ENCODE measurements at regions not wholly inside any gene's neighbourhood (a gene's known extent, or its start where the extent isn't known, plus 50 kb on each side); places are given as distances from the start of the nearest gene placed in this dataset.

- DNase-seq = no peak
- in situ Hi-C loops (cut with HindIII; ENCODE audit: low pct_ligation_motif_present, low pct_unique_long_range_greater_than_20kb, low sequenced_read_pairs) = no loop called here
These were observed 87.0 kb upstream of the SPATS2L start for GRCh38 chr2:200219309-200220113.

- in situ Hi-C loops (cut with HindIII; ENCODE audit: low pct_ligation_motif_present, low pct_unique_long_range_greater_than_20kb, low sequenced_read_pairs) = no loop called here
- no peak for DNase-seq
These were observed 86.2 kb upstream of the SPATS2L start for GRCh38 chr2:200220251-200220650.

- no peak for DNase-seq
- in situ Hi-C loops (cut with HindIII; ENCODE audit: low pct_ligation_motif_present, low pct_unique_long_range_greater_than_20kb, low sequenced_read_pairs) = no loop called here
These were observed 85.2 kb upstream of the SPATS2L start for GRCh38 chr2:200221055-200221955.

- no peak for DNase-seq
- in situ Hi-C loops (cut with HindIII; ENCODE audit: low pct_ligation_motif_present, low pct_unique_long_range_greater_than_20kb, low sequenced_read_pairs) = no loop called here
These were observed 83.7 kb upstream of the SPATS2L start for GRCh38 chr2:200222791-200223190.

- in situ Hi-C loops (cut with HindIII; ENCODE audit: low pct_ligation_motif_present, low pct_unique_long_range_greater_than_20kb, low sequenced_read_pairs) = no loop called here
- no peak for DNase-seq
These were observed 83.2 kb upstream of the SPATS2L start for GRCh38 chr2:200223205-200223784.

GRCh38 chr2:200225951-200226350, 80.5 kb upstream of the SPATS2L start:
- in situ Hi-C loops (cut with HindIII; ENCODE audit: low pct_ligation_motif_present, low pct_unique_long_range_greater_than_20kb, low sequenced_read_pairs) = no loop called here
- DNase-seq = no peak

- in situ Hi-C loops (cut with HindIII; ENCODE audit: low pct_ligation_motif_present, low pct_unique_long_range_greater_than_20kb, low sequenced_read_pairs) = no loop called here
- no peak for DNase-seq
These were observed 79.8 kb upstream of the SPATS2L start for GRCh38 chr2:200226451-200227426.

- in situ Hi-C loops (cut with HindIII; ENCODE audit: low pct_ligation_motif_present, low pct_unique_long_range_greater_than_20kb, low sequenced_read_pairs) = no loop called here
These were observed 75.8 kb upstream of the SPATS2L start for GRCh38 chr2:200230716-200231115.

GRCh38 chr2:200235533-200235932, 71.0 kb upstream of the SPATS2L start:
- in situ Hi-C loops (cut with HindIII; ENCODE audit: low pct_ligation_motif_present, low pct_unique_long_range_greater_than_20kb, low sequenced_read_pairs) = no loop called here
- no peak for DNase-seq

More at GRCh38 chr2:200230716-200231115, 75.8 kb upstream of the SPATS2L start:
- DNase-seq = no peak

- in situ Hi-C loops (cut with HindIII; ENCODE audit: low pct_ligation_motif_present, low pct_unique_long_range_greater_than_20kb, low sequenced_read_pairs) = no loop called here
- no peak for DNase-seq
These were observed 67.3 kb upstream of the SPATS2L start for GRCh38 chr2:200239216-200239615.

- in situ Hi-C loops (cut with HindIII; ENCODE audit: low pct_ligation_motif_present, low pct_unique_long_range_greater_than_20kb, low sequenced_read_pairs) = no loop called here
- no peak for DNase-seq
These were observed 63.9 kb upstream of the SPATS2L start for GRCh38 chr2:200242570-200242969.

GRCh38 chr2:200243441-200243840, 63.1 kb upstream of the SPATS2L start:
- no peak for DNase-seq
- in situ Hi-C loops (cut with HindIII; ENCODE audit: low pct_ligation_motif_present, low pct_unique_long_range_greater_than_20kb, low sequenced_read_pairs) = no loop called here

- in situ Hi-C loops (cut with HindIII; ENCODE audit: low pct_ligation_motif_present, low pct_unique_long_range_greater_than_20kb, low sequenced_read_pairs) = no loop called here
- DNase-seq = no peak
These were observed 62.4 kb upstream of the SPATS2L start for GRCh38 chr2:200244111-200244510.

GRCh38 chr2:200247494-200247893, 59.0 kb upstream of the SPATS2L start:
- DNase-seq = no peak
- in situ Hi-C loops (cut with HindIII; ENCODE audit: low pct_ligation_motif_present, low pct_unique_long_range_greater_than_20kb, low sequenced_read_pairs) = no loop called here

GRCh38 chr2:200252265-200253067, 54.0 kb upstream of the SPATS2L start:
- DNase-seq = no peak
- in situ Hi-C loops (cut with HindIII; ENCODE audit: low pct_ligation_motif_present, low pct_unique_long_range_greater_than_20kb, low sequenced_read_pairs) = no loop called here

GRCh38 chr2:200253639-200254038, 52.9 kb upstream of the SPATS2L start:
- in situ Hi-C loops (cut with HindIII; ENCODE audit: low pct_ligation_motif_present, low pct_unique_long_range_greater_than_20kb, low sequenced_read_pairs) = no loop called here
- no peak for DNase-seq

GRCh38 chr2:200254773-200255172, 51.7 kb upstream of the SPATS2L start:
- in situ Hi-C loops (cut with HindIII; ENCODE audit: low pct_ligation_motif_present, low pct_unique_long_range_greater_than_20kb, low sequenced_read_pairs) = no loop called here

More at GRCh38 chr2:200254773-200255172, 51.7 kb upstream of the SPATS2L start:
- no peak for DNase-seq

All from ACHN (cell line).